ENCODE measurements at regions not wholly inside any gene's neighbourhood (a gene's known extent, or its start where the extent isn't known, plus 50 kb on each side); places are given as distances from the start of the nearest gene placed in this dataset.

DNA sequence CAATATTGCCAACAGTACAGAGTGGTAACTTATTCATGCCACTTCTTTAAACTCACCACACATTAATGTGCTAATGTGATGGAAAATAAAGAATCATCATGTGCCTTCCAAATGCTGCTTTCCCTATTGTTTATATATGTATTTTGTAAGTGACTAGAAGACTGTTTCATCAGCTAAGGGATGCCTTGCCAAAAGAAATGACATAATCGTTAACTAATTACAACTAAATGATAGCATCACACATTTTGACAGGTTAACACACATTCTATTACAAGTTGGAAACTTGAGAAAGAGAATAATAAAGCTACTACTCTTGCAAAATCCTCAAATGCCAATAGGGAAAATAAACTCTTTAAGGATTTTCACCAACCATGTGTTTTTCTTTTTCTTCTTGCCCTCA lies 329.9 kb upstream of the AGTR1 start:
- TF ChIP-seq EP300 (IDR thresholded peaks at IDR 0.05) = no peak
- TF ChIP-seq, protein P1, sequence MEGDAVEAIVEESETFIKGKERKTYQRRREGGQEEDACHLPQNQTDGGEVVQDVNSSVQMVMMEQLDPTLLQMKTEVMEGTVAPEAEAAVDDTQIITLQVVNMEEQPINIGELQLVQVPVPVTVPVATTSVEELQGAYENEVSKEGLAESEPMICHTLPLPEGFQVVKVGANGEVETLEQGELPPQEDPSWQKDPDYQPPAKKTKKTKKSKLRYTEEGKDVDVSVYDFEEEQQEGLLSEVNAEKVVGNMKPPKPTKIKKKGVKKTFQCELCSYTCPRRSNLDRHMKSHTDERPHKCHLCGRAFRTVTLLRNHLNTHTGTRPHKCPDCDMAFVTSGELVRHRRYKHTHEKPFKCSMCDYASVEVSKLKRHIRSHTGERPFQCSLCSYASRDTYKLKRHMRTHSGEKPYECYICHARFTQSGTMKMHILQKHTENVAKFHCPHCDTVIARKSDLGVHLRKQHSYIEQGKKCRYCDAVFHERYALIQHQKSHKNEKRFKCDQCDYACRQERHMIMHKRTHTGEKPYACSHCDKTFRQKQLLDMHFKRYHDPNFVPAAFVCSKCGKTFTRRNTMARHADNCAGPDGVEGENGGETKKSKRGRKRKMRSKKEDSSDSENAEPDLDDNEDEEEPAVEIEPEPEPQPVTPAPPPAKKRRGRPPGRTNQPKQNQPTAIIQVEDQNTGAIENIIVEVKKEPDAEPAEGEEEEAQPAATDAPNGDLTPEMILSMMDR (IDR thresholded peaks at IDR 0.05) = no peak
- TF ChIP-seq POLR2A (IDR thresholded peaks at IDR 0.05) = no peak

All from gastroesophageal sphincter (tissue), 3 donors.